Transverse colon (tissue), 4 donors: ENCODE measurements at regions not wholly inside any gene's neighbourhood (a gene's known extent, or its start where the extent isn't known, plus 50 kb on each side); places are given as distances from the start of the nearest gene placed in this dataset.

Source experiments
- EP300 ChIP-seq: sonication (generic); formaldehyde crosslinking; IDR thresholded peaks from one replicate; pipeline ENCODE4 v1.6.1; 2017; ENCODE audit warnings: antibody characterized with exemption, low read depth
- POLR2A ChIP-seq: fragments of 450-650 bp; IDR thresholded peaks from one replicate; pipeline ENCODE4 v1.6.1; 2016; ENCODE audit warnings: antibody characterized with exemption, mild to moderate bottlenecking, moderate library complexity
- POLR2AphosphoS5 ChIP-seq, 3 donors: sonication (generic); formaldehyde crosslinking; IDR thresholded peaks; one replicate each; pipeline ENCODE4 v1.6.1; 2016; ENCODE audit warnings: antibody characterized with exemption in 3 of 3
- TF ChIP-seq, protein P1 (sequence below), 5 experiments: fragments of 200-600 bp in 3 of 5; fragments of 450-650 bp in 2 of 5; sonication (generic) in 3 of 5; IDR thresholded peaks; 1 replicate in 2 of 5; 2 replicates in 3 of 5; pipeline ENCODE4 v1.5.1; 2016 to 2017; ENCODE audit warnings: antibody characterized with exemption in 5 of 5, inconsistent platforms in 3 of 5, mild to moderate bottlenecking in 2 of 5, moderate library complexity in 1 of 5

DNA sequence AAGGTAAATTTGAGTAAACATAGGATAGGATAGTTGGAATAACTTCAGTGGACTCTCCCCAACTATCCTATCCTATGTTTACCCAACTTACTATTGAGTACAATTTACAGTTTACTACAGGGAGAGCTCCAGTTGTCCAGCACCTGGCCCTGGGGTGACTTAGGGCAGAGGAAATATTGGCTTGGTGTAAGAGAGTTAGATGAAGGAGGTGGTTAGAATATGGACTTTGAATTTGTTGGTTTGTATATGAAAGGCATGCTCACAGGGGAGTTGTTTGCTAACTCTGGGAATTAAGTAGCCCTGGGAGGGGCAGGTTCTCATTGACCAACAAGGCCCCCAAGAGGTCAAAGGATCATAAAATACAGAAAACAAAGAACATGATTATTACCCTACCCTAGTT lies 497.7 kb downstream of the ARL4A start:
- TF ChIP-seq POLR2AphosphoS5 (IDR thresholded peaks at IDR 0.05) (no peak), EP300 (no peak), POLR2A (no peak)
- TF ChIP-seq, protein P1, sequence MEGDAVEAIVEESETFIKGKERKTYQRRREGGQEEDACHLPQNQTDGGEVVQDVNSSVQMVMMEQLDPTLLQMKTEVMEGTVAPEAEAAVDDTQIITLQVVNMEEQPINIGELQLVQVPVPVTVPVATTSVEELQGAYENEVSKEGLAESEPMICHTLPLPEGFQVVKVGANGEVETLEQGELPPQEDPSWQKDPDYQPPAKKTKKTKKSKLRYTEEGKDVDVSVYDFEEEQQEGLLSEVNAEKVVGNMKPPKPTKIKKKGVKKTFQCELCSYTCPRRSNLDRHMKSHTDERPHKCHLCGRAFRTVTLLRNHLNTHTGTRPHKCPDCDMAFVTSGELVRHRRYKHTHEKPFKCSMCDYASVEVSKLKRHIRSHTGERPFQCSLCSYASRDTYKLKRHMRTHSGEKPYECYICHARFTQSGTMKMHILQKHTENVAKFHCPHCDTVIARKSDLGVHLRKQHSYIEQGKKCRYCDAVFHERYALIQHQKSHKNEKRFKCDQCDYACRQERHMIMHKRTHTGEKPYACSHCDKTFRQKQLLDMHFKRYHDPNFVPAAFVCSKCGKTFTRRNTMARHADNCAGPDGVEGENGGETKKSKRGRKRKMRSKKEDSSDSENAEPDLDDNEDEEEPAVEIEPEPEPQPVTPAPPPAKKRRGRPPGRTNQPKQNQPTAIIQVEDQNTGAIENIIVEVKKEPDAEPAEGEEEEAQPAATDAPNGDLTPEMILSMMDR (IDR thresholded peaks at IDR 0.05) = no peak
